Limb (tissue), 2 donors: ENCODE measurements at regions not wholly inside any gene's neighbourhood (a gene's known extent, or its start where the extent isn't known, plus 50 kb on each side); places are given as distances from the start of the nearest gene placed in this dataset.

ENCODE experiments used
- DNase-seq, 2 donors: peaks; one replicate each; pipeline ENCODE4 v3.0.0-alpha.2; 2016; ENCODE audit errors: extremely low spot score in 2 of 2

DNA sequence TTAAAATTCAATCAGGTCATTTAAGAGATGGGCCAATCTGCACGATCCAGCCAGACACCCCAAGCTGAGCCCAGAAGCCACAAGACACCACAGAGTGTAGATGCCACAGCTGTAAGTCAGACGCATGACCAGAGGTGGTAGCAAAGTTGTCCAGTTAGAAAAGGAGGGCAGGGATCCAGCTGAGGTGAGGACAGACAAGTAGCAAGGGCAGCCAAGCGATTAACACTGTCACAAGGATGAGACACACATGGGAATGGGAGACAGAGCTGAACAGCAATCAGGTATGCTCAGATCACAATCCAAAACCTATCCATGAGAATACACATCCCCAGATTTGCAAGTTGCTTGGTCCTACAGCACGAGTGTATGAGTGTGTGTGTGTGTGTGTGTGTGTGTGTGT, 143.4 kb upstream of the STK17B start:
- no peak for DNase-seq

DNA sequence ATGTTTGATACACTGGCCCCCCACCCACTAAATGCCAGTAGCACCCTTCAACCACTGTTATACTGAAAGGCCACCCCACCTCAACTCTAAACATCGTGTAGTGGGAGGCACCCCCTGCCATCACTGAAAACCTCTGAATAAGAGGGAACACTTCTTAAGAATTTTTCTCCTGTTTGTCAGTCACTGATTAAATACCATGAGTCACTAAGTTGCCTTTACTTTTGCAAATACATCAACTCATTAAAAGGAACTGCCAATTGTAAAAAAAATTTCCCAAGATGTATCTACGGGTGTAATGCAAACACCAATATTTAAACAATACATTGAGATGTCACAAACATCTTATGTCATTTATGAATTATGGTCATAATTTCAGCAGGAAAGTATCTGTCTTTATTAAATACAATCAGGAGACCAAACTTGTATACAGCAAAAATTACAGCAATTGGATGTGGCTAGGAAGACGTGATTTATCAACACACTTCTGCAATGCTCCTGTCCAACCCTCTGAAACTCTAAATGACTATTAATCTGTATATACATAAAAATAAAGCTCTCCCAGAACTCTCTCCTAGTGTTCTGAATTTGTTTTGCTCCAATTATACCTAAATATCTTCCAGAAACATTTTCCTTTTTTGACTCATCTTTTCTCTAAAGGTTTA, 144.1 kb upstream of the STK17B start:
- no peak for DNase-seq

DNA sequence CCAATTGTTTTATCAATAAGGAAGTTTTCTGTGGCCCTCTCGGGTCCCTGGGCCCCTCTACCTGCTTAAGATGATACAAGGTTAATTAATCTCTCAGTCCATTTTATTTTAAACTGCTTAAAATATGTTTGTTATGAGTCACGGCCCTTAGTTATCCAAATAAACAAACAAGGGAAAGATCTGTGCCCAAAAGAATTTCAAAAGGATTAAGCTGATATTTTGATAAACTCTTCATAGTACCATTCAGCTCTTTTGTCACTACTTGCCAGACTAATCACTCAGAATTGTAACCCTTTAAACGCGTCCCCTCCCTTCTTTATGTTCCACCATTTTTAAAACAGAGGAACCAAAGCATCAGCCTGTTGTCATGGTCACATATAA, 144.7 kb upstream of the STK17B start:
- no peak for DNase-seq

DNA sequence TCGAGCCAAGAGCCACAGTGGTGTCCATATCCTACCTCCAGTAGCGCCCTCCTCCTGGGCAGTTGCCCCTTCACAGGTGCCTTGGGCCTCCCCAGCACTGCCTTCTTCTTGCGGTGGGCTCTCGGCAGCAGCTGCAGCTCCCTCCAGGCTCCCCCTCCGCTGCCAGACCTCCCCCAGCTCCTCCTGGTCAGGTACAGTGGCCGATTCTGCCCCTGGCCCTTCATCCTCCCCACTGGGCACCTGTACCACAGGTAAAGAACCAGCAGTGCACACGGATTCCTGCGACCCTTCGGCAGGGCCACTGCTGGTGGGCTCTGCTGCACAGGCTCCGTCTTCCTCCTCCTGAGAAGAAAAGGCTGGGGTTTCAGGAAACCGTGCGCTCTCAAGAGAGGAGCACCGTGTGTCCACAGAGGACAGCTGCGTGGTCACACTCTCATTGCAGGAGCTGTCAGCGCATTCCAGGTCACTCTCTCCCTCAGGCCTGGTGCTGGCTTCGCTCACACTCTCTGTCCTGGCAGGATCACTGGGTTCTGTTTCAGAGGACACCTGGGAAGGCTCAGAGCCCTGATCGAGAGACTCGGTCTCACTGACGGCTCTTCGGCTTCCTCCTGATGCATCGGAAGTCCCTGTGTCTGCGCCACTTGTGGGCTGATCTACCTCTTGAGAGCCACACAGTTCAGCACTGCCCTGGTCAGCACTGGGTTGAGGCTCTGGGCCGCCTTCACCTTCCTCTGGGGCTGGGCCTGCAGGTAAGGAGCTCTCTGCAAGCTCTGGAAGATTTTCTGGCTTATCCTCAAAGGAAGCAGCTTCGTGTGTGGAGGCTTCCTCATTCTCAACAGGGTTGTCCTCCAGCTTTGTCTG, 147.4 kb upstream of the STK17B start:
- DNase-seq = no peak

DNA sequence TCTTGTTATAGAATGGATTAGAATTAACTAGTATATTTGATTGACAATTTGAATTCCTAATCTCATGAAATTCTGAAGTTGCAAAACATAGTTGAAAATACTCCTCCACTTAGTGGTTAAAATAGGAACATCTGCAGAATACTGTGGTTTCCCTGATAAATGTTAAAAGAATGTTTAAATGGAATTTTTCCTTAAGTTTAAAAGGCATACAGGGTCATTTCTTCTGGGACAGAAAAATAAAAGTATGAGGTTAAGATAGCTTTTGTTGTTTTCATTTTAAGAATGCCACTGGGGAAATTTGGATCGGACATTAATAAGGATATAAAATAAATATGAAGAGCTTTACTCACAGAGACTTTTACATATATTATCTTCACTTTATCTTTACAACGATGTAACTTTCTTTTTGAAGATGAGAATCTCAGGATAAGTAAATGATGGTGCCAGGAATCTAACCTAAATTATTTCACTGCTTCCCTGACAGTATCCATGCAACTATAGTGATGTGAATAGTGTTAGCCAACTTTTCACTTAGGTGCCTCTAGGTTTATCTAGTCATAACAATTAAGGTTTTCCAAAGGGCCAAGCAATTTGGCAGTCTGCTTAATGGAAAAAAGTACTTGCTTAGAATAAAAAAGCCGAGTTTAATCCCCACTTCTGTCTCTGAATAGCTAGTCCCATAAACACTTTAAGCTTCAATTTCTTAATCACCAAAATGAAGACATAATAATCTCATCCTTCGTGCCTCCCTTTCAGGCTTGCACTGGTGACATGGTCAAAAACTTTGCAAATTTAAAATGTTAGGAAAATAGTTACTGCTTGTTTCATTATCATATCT, 151.8 kb upstream of the STK17B start:
- DNase-seq = no peak

DNA sequence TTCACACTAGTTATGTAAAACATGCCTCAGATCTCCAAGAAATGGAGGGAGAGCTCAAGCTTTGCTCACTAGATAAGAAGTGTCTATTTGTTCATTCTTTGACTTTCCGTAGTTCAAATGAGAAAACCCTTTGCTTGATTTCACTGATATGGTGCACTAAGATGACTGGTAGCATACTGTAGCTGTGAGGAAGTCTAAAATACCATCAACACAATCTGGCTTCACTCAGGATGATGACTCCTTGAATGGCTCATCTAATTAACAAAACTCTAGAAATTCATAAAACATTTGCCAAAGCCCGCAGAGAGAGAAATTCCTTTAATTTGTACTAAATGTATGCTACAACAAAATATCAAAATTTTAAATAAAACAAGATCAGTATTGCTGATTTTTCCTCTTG, 152.8 kb upstream of the STK17B start:
- no peak for DNase-seq

DNA sequence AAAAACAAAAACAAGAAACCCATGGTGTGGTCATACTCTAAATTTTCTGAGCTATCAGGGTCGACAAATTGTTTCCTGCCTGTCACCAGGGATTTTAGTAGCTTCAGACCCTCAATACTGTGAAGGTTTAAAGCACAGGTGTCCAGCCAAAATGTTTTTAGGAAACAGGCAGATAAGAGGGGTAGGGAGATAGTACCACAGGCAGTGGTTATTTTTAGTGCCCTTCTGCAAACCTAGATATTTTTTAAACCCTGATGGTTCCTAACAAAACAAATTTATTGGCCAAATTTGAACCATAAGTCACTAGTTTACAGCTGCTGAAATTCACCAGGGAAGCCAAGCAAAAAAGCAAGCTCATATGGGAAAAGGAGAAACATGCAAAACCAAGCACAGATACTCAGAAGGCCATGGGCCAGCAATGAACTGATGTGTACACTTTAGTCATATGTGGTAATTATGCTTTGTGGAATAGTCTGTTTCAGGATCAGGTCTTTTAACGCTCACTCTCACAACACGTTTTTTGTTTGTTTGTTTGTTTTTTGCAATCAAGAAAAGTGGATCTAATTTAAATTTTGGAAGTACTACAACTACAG, 156.8 kb upstream of the STK17B start:
- no peak for DNase-seq

DNA sequence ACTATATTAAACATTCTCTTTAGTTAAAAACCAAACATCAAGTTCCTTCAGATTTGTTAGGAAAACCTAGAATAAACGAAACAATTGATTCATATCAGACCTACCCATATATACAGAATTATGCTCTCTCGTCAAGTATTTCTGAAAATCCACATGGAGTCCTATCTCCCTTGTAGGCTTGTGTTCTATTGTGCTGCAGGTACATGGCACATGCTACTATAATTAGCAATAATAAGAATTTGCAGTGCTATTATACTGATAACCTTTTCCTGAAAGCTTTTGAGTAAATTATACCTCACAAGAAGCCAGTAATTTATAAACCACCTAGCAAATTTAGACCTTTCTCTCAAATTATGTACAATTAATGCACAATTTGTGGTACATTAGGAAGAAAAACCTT, 158.6 kb upstream of the STK17B start:
- DNase-seq = no peak

DNA sequence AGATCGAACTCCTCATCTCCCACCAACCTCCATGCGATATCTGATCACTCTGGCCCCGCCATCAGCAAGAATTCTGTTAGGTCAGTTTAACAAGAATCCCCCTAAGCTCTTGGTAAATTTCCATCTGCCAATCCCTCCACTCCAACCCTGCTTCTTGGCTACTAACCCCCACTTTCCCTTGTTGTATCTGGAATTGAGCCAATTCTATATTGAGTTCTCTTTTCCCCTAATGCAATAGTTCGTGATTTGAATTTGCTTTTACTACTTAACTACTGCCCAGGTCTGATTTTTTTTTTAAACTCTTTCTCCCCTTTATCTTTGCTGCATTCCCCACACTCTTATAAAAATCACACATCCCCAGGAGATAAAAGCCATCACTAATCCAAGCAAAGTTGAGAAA, 159.3 kb upstream of the STK17B start:
- DNase-seq = no peak

DNA sequence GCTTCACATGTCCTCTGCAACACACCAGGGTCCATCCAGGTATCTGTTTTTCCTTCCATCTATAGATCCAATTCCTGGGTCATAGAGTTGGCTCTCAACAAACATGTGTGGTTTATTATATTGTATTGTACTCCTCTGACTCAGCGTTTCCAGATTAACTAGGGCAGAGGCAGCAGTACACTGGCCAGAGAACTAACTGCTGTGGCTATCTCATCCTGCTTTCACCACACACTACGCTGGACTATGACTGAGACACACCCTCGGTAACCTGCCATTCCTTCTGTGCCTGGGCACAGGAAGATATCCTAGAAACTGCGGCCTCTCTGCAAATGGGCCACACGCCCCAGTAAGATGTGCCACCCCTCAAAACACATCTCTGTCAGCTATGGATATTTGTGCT, 159.8 kb upstream of the STK17B start:
- no peak for DNase-seq

DNA sequence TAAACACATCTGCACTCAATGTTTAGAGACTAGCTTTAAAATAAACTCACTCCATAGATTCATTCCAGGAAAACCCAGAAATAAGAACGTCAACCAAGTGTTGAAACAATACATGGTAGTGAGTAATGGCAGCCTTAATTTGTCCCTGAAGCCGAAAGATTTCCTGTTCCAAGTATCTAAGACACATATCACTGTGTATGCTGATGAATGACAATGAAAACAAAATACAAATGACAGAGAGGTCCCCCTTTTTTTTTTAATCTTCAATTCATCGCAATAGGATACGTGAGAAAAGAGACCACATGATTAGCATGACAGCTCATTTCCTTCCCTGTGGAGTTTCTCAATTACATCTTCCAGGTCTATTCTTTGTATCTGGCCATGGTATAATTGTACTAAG, 160.5 kb upstream of the STK17B start:
- no peak for DNase-seq

DNA sequence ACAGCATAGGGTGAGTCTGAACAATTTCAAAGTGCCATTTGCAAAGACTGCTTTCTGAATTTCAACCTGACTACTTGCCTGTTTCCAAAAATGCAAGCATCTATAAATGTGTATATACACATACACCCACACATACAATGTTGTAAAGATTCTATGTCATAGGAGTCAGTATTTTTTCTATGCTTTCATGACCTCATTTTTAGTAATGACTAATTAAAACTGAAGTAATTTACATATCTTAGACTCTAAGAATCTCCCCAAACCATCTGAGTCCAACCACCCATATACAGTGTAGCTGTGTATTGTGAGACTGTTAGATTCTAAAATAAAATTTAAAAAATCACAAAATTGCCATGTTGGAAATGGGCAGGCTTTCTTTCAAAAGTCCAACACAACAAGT, 162.0 kb upstream of the STK17B start:
- no peak for DNase-seq

DNA sequence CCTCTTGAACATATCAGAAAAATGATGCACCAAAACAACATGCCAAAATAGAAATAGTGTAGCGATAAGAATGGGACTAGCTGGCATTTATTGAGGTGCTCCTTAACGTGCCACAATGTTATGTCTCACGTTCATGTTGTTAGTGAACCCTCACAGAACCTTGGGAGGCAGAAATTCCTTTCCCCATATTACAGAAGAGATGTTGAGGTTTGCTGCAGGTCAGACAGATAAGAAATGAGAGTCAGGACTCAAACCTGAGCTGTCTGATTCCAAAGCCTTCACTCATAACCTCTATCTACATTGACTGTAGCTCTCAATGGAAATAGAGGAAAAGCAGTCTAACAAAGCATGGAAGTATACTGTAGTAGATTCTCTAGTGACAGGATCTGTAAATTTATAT, 163.3 kb upstream of the STK17B start:
- DNase-seq = no peak

DNA sequence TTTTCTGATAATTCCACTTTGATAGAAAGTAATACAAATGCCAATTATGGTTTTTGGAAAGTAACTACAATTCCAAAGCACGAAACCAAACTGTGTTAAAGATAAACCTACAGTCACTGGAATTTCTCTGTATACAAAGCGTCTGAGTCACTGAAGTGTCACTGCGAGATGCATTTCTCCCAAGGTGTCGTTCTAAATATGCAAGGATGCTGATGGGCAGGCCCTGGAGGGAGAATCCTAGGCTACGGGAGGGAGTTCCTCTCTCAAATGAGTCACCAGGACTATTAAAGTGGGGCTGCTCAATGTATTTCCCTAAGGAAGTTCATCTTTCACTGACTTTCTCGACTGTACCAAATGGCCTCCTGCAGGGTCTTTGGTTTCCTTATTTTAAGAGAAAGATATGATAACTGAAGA, 163.8 kb upstream of the STK17B start:
- DNase-seq = no peak

DNA sequence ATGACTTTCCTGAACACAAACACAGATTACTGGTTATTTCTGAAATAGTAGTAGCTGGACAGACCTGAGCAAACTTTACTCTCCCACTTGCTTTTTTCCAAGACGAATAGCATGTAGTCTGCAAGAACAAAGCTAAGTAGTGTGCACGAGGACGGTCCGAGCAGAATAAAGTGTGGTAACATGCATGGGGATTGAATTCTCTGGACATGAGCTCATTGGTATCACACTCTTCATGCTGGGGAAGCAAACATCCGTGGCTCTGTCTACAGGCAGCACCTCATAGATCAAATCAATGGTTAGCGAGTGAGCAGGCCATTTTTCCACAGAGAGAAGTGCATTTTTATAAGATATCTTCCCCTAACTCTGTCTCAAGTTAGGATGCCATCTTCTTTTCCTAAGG, 164.8 kb upstream of the STK17B start:
- DNase-seq = no peak

DNA sequence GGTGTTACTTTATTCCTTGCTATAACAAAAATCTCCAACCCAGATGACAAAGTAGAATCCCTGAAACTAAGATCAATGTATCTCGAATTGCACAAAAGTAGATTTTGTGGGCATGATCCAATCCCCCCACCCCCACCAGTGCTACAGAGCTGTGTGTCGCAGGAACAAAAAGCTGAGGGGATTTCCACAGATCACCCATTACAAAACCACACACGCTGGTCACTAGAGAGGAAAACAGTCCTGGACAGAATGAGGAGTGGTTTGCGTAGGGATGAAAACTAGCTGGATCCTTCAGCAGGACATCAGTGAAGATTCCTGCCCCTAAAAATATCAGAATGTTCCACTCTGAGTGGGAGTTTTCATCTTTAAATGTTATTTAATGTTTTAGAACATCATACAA, 165.3 kb upstream of the STK17B start:
- DNase-seq = no peak

DNA sequence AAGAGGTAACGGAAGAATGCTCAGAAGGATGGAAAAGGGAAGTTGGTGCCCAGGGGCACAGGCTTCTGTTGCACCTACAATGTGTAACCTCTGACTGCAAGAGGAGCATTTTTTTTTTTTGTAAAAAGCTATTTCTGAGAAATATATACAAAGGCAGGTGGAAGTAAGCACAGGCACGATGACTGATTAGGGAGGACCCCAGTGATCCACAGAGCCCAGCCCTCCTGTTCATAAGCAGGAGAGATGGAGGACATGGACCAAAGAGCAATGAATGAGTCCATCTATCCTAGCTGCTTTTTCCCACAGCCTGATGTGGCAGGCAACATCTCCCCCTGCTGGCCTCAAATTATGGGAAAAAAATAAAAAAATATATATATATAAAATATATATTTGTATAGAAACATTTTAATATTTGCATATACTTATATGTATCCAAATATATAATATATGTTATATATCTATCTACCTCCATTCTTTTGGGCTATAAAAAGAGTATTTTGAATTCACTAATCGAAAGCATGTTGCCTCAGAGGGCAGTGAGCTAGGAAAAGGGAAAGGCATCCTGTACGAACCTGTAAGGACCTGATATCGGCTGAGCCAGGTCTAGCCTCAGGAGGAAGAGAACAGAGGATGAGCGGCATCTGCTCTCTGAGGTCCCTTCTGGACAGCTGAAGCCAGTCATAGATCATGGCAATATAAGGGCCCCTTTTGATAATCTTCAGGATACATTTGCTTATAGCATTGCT, 166.0 kb upstream of the STK17B start:
- peak in 1 of 2 donors; percentile 42 for DNase-seq

DNA sequence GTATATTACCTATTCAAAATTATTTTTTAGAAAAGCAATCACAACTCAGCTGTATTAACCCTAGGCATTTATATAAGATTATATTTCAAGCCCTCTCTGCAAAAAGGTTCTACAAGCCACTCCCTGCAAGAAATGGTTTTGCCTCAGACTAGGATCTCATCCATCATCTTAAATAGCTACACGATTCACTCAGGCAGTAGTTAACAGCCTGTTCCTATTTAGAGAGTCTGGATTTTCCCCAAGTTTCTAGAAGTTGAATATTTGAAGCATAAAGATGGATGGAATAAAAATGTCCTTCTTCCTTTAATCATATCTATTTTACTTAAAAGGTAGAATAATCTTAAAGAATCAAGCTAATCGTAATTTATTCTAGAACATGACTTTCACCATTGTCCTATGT, 167.1 kb upstream of the STK17B start:
- DNase-seq = no peak

DNA sequence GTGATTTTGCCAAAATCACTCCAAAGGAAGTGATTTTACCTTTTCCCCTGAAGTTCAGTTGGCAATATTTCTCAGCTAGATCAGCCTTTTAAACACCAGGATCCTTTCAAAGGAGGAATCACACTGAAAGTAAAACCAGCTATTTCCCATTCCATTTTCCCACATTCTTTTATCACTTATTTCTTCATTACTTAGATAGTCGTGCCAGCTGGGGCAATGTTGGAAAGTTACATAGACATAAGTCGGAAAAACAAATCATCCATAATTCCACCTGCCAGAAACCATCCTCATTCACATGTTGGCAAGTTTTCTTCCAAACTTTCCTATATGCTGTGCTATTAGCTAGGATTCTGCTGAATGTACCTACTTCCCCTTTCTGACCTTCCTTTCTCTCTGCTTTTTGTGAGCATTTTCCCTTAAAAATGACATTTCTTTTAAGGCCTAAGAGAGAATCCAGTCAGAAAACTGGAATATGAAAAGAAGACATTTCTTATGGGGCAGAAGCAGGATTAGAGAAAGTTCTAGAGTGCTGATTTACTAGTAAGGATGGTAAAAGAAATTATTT, 170.0 kb upstream of the STK17B start:
- no peak for DNase-seq

DNA sequence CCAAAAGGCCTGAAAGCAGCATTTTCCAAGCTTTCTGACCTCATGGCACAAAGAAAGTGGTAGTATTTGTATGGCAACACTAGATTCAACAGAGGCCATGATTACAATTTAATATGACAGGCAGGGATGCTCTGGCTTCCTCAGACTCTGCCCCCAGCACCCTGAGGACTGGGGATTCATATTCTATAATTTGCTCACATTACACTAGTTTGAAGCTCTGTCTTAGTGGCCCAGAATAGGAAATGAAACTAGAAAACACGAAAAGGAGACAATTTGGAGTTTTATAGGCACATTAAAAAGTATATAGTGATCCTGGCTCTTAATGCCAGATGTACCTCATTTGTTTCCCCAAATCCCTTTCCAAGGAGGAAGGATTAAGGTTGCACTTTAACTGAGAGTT, 173.0 kb upstream of the STK17B start:
- no peak for DNase-seq

DNA sequence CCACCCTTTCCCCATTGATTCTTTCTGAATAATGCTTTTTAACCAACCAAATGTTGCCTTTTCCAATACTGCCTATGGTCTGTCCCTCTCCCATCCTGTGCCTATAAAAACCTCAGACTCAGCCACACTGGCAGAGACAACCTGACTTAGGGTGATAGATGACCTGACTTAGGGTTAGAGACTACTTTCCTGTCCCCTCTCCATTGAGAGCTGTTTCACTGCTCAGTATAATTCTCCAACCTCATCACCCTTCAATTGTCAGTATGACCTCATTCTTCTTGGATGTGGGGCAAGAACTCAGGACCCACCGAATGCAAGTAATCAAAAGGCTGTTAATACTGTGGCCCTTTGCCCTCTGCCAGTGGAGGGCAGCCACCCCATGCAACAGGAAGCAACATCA, 182.3 kb upstream of the STK17B start:
- no peak for DNase-seq
